ENCODE measurements at regions not wholly inside any gene's neighbourhood (a gene's known extent, or its start where the extent isn't known, plus 50 kb on each side); places are given as distances from the start of the nearest gene placed in this dataset.

DNA sequence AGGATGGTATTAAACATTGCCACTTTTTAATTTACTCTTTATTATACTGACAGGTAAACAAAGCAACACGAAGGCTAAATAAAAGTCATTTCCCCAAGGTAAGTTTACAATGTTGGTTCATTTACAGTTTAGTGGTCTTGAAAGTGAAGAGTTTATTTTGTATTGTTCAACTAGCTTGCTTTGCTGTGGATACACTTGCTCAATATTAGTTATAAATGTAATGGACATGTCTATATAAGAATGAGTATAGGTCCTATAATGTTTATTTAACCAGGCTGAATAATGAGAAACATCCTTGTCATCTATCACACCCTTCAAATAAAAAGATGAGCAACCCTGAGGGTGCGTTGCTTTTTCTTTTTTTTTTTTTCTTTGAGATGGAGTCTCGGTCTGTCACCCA lies 1129.4 kb downstream of the TSN start:
- no peak for DNase-seq (ENCODE audit: low spot score)

- DNase-seq (ENCODE audit: low spot score), result no peak
These were observed 1130.0 kb downstream of the TSN start for GRCh38 chr2:122885436-122885835.

DNA sequence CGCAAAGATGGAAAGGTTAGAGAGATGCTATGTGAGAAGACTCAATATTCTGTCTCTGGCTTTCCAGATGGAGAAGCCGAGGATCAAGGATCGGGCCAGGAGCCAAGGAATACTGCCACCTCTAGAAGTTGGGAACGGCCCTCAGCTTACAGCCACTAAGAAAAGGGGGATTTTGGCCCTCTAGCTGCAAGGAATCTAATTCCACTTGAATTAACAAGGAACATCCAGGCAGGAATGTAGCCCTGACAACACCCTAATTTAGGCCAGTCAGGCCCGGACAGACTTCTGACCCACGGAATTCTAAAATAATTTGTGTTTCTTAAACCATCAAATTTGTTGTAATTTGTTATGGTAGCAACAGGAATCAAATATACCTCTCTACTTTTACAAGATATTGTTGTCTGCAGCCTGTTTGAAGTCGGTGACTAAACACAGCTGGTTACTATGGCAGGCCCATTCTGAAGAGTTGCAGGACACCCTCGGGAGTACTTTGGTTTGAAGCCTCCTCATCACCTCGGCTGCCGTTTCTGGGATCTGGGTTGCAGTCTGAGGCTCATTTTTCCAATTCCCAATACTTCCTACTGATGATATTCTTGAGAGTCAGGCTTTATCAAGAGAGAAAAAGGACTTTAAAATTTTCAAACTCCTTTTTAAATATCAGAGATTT lies 1131.2 kb downstream of the TSN start:
- no peak for DNase-seq (ENCODE audit: low spot score)

DNA sequence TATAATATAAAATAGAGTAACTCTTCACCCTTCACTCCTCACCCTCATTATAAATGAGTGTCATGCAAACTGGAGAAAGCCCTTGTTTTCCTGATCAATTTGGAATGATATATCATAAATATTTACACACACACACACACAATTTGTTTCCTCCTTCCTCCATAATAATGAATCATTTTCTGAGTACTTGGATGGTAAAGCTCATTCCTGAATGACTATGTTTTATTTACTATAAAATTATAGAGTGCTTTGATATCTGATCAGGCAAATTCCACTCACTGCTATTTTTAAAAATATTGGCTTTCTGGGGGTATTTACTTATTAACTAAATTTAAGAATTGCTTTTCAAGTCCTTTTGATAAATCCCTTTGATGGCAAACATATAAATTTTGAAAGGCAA lies 1125.5 kb upstream of the CNTNAP5 start:
- no peak for DNase-seq (ENCODE audit: low spot score)

- DNase-seq (ENCODE audit: low spot score), result no peak
These were observed 1119.7 kb upstream of the CNTNAP5 start for GRCh38 chr2:122905431-122905830.

- no peak for DNase-seq (ENCODE audit: low spot score)
These were observed 1116.9 kb upstream of the CNTNAP5 start for GRCh38 chr2:122908159-122908558.

DNA sequence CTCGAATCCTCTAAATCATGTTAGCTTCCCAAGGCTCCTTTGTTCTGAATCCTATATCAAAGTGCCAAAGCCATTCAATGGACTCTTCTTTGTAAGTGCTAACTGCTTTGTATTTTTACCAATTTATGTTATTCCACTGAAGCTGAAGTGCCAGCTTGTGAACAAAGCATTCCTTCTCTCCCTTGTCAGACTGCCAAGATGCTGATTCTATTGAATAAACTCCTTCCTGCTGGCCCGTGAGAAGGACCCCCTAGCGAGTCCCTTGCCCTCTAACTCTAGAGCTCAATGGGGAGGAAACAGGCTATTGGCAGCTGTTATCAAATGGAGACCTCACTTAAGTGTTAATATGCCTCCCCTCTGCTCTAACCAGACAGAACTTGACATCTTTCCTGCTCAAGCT lies 1097.9 kb upstream of the CNTNAP5 start:
- no peak for DNase-seq (ENCODE audit: low spot score)

GRCh38 chr2:122927710-122928557 lies 1097.2 kb upstream of the CNTNAP5 start:
- no peak for DNase-seq (ENCODE audit: low spot score)

- DNase-seq (ENCODE audit: low spot score), result no peak
These were observed 1095.7 kb upstream of the CNTNAP5 start for GRCh38 chr2:122929347-122929746.

GRCh38 chr2:122935506-122935905 lies 1089.6 kb upstream of the CNTNAP5 start:
- DNase-seq (ENCODE audit: low spot score), result no peak

GRCh38 chr2:122939796-122940195 lies 1085.3 kb upstream of the CNTNAP5 start:
- DNase-seq (ENCODE audit: low spot score), result no peak

GRCh38 chr2:122949523-122949922 lies 1075.6 kb upstream of the CNTNAP5 start:
- no peak for DNase-seq (ENCODE audit: low spot score)

GRCh38 chr2:122955776-122956175 lies 1069.3 kb upstream of the CNTNAP5 start:
- no peak for DNase-seq (ENCODE audit: low spot score)

GRCh38 chr2:122960759-122961641 lies 1064.1 kb upstream of the CNTNAP5 start:
- no peak for DNase-seq (ENCODE audit: low spot score)

DNA sequence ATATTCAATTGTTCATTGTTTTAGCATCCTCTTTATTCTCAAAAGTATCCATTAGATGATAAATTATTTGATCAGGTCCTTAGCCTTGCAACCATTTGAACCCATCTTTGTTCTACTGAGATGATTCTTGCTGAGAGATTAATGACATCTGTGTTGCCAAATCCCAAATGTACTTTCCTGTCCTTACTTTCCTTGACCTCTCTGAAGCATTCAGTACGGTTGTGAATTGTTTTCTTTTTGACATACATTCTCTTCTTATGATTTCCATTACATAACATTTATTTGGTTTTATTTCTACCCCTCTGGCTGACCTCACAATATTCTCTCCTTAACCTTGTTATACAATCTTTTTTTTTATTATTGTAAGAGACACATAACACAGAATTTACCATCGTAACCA lies 1058.6 kb upstream of the CNTNAP5 start:
- no peak for DNase-seq (ENCODE audit: low spot score)

GRCh38 chr2:122977580-122977979 lies 1047.5 kb upstream of the CNTNAP5 start:
- DNase-seq (ENCODE audit: low spot score), result no peak

GRCh38 chr2:122980671-122981070 lies 1044.4 kb upstream of the CNTNAP5 start:
- no peak for DNase-seq (ENCODE audit: low spot score)

- DNase-seq (ENCODE audit: low spot score), result no peak
These were observed 1042.2 kb upstream of the CNTNAP5 start for GRCh38 chr2:122982936-122983335.

- DNase-seq (ENCODE audit: low spot score), result no peak
These were observed 1036.5 kb upstream of the CNTNAP5 start for GRCh38 chr2:122988395-122989221.

DNA sequence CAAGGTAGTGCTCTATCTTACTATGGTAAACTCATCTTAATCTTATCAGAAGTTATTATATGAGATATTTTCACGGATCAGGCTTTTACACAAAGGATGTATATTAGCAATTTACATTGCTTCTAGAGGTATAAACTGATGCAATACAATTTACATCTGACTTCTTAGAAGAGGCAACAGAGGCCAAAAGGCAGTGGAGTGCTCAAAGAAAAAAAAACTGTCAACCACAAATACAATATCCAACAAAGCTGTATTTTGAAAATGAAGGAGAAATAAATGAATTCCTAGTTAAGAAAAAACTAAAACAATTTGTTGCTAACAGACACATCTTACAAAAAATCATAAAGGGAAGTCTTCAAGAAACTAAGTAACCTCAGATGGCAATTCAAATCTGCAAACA lies 1031.5 kb upstream of the CNTNAP5 start:
- no peak for DNase-seq (ENCODE audit: low spot score)

GRCh38 chr2:122999258-122999657 lies 1025.8 kb upstream of the CNTNAP5 start:
- DNase-seq (ENCODE audit: low spot score), result no peak

GRCh38 chr2:122999821-123000220 lies 1025.3 kb upstream of the CNTNAP5 start:
- DNase-seq (ENCODE audit: low spot score), result no peak
